T-helper 1 cell (primary cell): ENCODE measurements at regions not wholly inside any gene's neighbourhood (a gene's known extent, or its start where the extent isn't known, plus 50 kb on each side); places are given as distances from the start of the nearest gene placed in this dataset.
"Not testable (repeated sequence)": the region's sequence is repeated elsewhere in the genome, so short reads cannot be mapped to it uniquely, and the experiment has no call there.

ENCODE experiments used
- DNase-seq, 5 donors: peaks; one replicate each; pipeline ENCODE4 v3.0.0-alpha.2; 2012 to 2020

GRCh38 chr1:82086739-82087138, 286.0 kb downstream of the ADGRL2 start:
- no peak for DNase-seq

- DNase-seq: no peak
Observed at GRCh38 chr1:82079607-82080006, 278.9 kb downstream of the ADGRL2 start.

GRCh38 chr1:82073659-82074058, 272.9 kb downstream of the ADGRL2 start:
- no peak for DNase-seq

- DNase-seq: no peak
Observed at GRCh38 chr1:82073071-82073470, 272.3 kb downstream of the ADGRL2 start.

- no peak for DNase-seq
Observed at GRCh38 chr1:82065916-82066315, 265.2 kb downstream of the ADGRL2 start.

GRCh38 chr1:82064691-82065090, 264.0 kb downstream of the ADGRL2 start:
- no peak for DNase-seq

- DNase-seq: no peak
Observed at GRCh38 chr1:82062206-82062605, 261.5 kb downstream of the ADGRL2 start.

- DNase-seq: no peak
Observed at GRCh38 chr1:82059959-82060358, 259.2 kb downstream of the ADGRL2 start.

GRCh38 chr1:82057011-82057410, 256.3 kb downstream of the ADGRL2 start:
- no peak for DNase-seq

- not testable (repeated sequence) for DNase-seq
Observed at GRCh38 chr1:82055375-82055774, 254.6 kb downstream of the ADGRL2 start.

GRCh38 chr1:82052563-82052962, 251.8 kb downstream of the ADGRL2 start:
- DNase-seq: no peak

- DNase-seq: no peak
Observed at GRCh38 chr1:82048596-82048995, 247.9 kb downstream of the ADGRL2 start.

- DNase-seq: no peak
Observed at GRCh38 chr1:82045221-82045620, 244.5 kb downstream of the ADGRL2 start.

GRCh38 chr1:82044536-82044935, 243.8 kb downstream of the ADGRL2 start:
- DNase-seq: no peak

- no peak for DNase-seq
Observed at GRCh38 chr1:82044111-82044510, 243.4 kb downstream of the ADGRL2 start.

- no peak for DNase-seq
Observed at GRCh38 chr1:82042306-82043060, 241.7 kb downstream of the ADGRL2 start.
